Esophagus mucosa (tissue), 1 donor: ENCODE measurements at regions not wholly inside any gene's neighbourhood (a gene's known extent, or its start where the extent isn't known, plus 50 kb on each side); places are given as distances from the start of the nearest gene placed in this dataset.

Experiments used
- ATAC-seq: fragments of 200-7000 bp; cut with Tn5 transposase; one replicate; pipeline ENCODE4 v1.9.1; 2020
- donor health status: DM: yes; HTN: yes; CAD: no.

DNA sequence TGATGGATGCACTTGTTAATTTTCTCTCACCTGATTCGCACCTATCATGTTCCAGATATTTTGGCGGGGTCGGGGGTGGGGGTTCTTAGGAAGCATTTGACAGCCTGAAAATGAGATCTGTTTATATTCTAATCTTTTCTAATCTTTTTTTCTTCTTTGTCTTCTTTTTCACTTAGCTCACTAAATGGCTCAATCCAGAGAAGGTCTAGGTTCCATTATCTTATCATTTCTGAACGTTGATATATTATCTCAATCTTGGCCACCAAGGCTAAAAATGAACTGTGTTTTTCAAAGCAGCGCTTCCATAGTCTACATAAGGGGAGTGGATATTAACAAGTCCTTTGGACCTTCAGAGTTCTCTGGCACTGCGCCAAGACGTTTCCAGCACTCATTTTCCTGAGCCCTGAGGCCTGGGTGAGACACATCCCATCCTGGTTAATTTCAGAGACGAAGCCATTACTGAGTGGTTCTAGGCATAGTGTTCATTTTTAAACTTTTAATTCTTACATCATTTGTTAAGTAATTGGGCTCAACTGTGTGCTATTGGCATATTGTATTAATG lies 229.0 kb downstream of the SOX11 start:
- no peak for ATAC-seq

DNA sequence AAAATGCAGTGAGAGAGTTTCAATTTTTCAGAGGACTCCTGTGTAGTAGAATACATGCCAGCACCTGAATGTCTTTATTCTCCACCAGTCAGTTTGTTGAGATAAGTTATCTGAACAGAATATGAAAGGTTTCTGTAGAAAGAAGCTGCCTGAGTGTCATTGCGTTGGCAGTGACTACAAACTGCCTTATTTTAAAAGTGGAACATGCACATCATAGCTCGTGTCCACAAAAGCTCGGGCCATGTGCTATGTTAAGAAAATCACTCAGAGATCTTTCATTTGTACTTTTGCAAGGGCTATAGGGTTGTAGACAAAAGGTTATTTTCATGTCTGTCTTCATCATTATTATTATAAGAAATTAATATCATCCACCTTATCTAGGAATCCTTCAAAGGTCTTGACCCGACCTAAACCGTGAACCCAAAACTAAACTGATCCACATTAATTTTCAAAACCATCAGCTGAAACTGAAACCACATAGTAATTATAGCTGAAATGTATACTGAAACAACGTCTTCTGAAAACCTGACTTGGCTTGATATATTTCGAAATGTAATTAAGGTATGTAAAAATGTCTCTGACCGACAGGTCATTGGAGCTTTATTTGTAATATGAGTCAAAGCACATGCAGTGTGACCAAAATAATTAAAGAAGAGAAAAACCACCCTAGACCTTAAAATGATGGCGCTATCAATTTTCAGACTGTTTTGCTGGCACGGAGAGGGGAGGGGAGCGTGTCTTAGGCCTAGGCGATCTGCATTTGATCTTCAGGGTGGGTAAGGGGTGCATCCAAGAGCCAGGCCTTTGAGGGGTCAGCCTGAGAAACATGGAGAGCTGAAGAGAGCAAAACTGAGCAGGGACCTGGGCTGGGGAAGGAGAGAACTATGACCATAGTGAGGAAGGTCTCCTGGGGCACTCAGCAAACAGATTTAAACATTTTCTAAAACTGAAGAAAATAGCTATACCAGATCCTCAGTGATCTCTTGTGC lies 232.1 kb downstream of the SOX11 start:
- no peak for ATAC-seq

DNA sequence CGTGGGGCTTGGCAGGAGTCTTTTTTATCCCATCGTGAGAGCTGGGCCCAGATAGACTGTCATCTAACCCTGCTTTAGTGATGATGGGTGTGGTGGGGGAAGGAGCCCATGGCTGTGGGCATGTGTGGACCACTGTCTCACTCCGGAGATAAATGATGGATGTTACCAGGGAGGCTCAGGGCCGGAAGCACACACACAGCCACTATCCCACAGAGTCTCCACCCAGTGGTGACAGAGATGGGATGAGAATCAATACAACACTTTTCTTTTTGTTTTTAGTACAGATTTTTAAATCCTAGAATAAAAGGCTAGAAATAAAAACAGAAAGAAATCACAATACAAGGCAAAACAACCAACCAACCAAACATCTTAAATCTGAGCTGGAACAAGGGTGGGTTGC lies 233.4 kb downstream of the SOX11 start:
- ATAC-seq = no peak

DNA sequence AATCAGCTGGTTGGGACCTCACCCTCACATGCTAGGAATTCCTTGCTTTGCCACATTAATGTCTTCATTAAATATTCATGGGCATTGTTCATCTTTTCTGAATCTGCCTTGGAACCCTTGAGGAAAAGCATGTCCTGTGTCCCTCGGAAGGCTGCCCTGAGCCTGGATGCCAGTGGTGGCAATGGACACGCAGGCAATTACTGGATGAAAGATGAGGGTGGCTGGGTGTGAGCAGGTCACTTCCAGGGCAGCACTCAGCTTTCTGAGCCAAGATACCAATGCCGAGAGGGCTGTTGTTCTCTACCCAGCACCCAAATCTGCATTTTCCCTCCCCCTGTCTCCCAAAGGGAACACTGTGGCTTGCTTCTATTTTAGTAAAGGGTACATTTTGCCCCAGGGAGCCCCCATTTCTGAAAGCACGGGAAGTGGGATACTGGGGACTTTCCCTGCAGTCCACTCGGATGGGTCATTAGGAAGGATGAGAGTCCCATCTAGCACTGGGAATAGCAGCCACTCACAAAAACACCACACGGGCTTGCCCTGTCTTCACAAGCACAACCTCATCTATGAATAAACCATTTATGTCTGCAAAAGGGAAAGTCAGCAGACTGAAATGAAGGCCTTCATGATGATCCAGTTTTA lies 234.8 kb downstream of the SOX11 start:
- ATAC-seq = no peak

DNA sequence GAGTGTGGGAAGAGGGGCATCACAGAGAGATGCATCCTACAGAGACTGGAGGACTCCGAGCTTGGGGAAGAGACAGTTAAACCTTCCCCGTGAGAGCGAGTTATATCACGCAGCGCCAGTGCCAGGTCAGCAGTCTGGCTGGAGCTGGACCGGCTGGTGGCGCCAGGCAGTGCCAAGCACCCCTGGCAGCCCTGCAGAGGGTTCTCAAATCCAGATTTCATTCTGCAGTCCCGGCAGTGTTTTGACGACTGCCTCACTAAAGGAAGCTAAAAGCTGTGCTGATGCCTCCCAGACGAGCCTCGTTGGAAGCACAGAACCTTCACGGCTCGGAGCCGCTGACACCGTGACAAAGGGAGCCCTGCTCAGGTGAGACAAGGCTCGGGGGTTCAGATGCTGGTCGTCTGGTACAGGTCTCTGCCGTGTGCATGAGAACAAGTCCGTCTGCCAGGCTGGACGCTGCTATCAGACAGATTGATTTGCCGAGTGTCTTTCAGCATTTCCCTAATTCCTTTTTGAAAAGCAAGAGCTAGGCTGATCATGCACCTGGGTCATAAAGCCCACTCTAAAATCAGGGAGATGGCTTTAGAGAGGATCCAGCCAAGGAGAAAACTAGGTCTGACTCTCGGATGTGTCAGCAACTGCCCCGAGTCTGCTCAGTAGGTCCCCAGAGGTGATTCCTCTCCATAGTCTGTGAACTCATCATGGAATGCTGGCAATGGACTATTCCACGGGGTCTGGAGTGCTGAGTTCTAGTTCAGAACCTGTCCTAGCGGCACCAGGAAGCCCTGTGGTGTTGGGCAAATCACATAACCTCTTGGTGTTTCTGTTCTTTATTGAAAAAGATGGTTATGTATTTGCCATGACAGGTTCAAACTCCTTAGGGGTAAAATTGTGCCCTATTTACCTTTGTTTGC lies 240.6 kb downstream of the SOX11 start:
- no peak for ATAC-seq

DNA sequence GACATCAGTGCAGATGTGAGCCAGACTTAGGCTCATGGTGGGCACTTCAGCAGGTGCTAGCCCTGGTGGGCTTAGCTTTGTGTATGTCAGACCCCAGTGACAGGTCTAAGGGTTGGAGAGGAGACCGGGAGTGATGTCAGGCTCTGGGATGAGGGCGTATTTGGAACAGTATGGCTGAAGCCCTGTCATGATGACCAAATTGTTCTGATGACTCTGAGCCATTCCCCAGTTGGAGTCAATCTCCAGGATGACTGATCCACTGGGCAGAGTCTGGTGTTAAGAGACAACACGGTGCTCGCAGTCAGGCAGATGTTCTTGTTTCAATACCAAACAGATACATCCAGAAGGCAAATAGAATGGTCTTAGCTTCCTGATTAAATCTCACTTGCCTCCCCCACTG lies 241.5 kb downstream of the SOX11 start:
- ATAC-seq = no peak

DNA sequence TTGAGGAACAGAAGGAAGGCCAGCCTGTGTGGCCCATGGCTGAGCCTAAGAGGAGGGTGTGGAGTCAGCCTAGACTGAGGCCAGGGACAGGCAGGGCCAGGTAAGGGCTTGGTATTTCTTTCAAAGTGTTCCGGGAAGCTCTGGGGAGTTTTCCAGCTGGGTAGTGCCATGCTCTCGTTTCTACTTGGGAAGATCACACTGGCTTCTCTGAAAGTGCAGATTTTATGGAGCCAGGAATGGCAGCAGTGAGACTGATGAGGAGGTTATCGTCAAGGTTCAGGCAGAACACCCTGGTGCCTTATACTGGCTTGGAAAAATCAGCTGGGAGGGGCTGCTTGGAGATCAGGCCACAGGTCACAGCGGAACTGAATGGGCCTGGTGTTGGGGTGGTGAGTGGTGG lies 245.1 kb downstream of the SOX11 start:
- ATAC-seq = no peak

DNA sequence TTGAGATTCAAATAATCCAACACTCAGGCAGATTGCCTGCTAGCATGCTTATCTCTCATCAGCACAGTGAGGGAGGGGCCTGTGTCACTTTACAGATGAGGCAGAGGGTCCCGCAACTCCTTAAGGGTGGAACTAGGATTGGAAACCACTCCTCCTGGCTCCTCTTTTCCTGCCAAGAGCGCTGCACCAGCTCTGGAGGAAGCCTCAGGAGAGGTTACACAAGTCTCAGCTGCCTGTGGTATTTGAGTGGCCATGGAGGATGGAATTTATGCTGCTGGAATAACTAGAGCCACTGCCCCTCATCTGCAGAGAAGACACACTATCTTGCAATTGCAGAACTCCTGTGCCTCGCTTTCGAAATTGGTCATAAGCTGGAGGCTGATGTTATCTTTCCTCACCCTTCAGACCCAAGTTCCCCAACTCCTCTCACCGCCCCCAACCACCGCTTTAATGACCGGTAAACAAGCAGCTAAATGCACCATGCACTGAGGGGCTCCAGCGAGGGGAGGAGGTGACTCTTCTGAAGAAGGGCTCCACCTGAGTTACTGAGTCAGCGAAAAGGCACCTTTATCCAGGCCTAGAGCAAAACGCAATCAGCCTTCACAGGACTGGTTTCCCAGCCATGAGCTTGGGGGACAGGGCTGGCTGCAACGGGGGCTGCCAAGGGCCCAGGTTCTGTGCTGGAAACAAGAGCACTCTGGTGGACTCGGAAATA lies 245.8 kb downstream of the SOX11 start:
- no peak for ATAC-seq

DNA sequence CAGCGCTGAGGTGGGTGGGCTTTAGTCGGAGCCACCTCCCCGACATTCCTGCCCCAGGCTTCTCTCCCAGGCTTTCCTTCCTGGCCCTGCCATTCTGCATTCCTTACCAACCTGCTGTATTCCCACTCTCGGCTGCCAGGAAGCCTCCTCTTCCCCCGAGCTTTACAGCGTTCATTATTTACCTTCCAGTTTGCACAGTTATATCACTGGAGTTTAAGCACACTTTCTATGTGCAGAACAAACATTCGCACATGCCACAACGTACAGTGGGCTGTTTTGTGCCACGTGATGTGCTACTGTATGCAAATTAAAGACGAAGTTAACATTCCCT lies 246.3 kb downstream of the SOX11 start:
- no peak for ATAC-seq

DNA sequence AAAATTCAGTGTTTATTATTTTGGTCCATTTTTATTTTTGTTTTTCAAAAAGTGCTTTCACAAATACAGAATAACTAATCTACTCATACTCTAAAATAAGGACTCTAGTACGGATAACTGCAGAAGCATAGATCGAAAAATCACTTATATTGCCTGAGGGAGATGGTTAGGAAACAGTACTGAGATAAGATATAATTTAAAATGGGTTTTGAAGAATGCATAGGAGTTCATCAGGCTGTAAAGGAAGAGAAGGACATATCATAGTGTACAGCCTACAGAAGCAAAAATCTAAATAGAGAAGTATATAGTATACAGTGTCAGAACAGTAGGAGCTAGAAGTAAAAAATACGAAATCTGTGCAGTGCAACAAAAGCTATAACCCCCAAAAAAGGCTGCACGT lies 247.4 kb downstream of the SOX11 start:
- ATAC-seq = no peak

DNA sequence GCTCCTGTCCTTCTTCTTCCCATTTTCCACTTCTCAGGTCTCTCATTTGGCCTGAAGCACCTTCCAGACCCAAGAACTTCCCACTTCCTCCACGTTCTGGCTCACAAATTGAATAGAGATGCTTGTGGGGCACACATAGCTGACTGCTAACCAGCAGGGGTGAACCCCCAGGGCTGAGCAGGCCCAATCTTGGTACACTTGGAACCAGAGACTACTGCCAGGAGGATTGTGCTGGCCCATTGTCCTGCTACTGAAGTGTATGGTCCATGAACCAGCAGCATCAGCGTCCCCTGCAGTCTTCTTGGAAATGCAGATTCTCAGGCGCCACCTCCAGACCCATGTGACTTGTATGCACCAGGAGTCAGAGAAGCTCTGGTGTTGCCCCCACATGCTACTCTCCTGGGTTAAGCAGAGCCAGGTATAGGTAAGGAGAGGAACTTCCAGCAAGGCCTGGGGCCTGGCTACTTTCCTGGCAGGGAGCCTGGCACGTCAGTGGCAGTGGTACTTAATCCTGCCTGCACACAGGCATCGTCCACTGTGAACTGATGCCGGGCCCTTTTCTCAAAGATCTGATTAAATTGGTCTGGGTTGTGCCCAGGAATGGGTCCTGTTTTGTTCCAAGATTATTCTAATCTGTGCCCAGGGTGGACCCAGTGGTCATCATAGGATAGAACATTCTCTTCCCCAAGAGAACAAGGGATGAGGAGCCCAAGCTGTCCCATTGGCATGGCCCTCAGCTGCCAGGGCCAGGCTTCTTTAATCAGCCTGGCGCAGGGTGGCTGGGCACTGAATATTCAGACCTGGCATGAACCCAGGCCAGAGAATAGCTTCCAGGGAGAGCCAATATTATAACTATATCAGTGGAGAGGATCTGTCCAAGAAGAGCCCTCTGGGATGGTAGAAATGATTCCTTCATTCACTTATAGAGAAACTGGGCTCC lies 248.7 kb downstream of the SOX11 start:
- no peak for ATAC-seq

DNA sequence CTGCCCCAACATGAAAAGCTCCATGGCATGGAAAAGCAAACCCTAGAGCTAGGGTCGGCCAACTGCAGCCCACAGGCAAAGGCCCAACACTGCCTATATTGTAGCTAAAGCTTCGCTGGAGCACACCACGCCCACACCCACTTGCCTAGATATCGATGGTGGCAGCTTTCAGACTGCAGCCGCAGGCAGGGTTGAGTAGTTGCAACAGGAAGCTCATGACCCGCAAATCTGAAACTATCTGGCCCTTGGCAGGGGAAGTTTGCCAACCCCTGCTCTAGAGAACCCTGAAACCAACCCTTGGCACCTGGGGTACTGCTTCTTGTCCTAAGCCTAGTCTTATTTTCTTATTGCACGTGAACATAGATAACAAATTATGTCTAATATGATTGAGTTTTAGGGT lies 250.0 kb downstream of the SOX11 start:
- no peak for ATAC-seq

DNA sequence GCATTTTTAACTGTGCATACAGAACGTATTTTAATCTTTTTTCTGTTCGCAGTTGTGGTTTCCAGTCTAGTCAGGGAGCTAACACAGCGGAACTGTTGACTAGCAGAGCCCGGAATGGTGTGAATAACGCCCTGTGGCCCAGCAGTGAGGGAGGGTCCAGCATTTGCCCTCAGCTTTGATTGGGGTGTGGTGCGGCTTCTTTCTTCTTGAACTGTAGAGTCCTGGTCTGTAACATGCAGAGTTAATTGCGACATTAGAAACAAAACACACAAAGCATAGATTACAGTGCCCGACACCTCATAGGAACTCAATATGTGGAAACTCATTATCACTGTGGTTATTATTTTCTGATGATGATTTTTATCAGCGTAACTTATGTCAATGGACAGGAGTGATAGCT lies 253.6 kb downstream of the SOX11 start:
- no peak for ATAC-seq

DNA sequence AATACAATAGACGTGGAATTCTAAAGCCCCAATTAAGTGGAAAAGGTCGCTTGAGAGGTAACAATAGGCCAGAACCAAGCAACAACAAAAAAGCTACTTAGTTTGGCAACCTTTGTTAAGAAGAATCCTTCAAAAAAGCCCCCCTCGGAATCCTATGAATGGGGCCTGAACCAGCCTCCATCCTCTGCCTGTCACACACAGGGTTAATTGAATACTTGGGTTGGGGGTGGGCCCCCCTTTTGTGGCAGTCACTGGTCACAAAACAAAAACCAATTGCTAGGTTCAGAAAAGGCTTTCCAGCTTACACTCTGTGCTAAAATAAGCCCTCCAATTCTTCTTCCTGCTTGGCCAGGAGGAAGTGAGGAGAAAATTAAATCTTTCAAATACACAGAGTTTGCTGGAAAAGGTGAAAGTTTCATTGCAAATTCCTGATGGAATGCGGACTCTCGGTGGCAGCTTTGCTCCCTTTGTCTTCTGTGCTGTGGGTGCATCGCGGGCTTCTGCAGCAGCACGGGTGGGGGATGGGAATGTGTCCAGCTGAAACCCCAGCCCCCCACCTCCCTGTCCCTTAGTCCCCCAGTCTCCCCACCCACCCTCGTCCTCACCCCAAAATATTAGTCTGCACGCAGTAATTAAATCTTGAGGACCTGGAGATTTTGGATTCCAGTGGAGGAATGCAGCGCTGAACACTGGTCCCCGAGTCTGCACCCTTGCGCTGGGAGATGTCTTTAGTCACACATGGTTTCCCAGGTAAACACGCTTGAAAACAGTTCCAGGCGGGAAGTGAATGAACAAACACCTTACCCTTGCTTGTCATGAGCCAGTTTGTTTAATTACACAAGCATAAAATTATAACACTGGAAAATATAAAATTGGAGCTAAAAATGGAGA lies 254.3 kb downstream of the SOX11 start:
- ATAC-seq = no peak

DNA sequence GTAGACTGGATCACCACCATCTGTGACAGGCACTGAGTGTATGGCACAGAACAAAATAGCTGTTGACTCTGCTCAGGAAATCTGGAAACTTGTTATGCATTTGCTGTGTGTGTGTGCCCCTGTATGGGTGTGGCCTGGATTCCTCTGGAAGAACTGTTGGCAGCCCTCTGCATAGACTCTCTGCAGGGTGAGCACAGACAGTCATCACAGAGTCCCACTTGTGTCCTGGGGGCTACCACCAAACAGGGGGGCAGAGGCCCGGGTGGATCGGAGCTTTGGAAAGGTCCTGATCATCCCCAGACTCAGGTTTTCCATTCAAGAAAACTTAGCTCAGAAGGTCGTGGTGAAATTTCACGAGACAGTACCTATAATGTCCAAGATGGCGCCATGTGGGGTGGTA lies 258.6 kb downstream of the SOX11 start:
- no peak for ATAC-seq

DNA sequence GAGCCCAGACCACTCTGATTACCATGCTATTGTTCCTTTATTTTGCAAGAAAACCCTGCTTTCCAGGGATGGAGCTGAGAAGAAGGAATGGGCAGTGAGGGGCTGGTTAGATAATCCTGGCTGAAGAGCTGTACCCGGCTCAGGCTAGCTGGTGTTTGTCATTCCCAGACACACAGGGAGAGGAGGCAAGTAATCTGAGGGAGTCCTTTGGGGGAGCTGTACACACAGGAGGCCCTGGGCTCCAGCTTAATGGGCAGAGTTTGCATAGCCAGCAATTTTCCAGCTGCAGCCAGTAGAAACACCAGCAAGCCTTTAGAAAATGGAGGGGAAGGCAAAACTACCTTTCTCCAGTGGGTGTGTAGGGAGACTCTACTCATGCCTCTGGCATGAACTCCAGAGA lies 259.3 kb downstream of the SOX11 start:
- no peak for ATAC-seq

DNA sequence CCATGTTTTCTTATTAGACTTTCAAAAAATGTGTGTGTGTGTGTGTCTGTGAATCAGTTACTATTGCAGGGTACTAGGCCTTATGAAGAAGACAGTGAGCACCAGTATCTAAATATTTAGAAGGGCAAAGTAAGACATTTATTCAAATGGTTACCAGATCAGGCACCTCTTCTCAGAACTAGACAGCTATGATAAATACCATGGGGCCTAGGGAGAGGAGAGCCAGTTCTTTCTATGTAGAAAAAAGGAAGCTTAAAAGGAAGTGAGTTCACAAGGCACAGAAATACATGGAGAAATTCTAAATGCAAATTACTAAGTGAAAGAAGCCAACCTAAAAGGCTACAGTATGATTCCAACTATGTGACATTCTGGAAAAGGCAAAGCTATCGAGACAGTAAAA lies 261.3 kb downstream of the SOX11 start:
- ATAC-seq = no peak

DNA sequence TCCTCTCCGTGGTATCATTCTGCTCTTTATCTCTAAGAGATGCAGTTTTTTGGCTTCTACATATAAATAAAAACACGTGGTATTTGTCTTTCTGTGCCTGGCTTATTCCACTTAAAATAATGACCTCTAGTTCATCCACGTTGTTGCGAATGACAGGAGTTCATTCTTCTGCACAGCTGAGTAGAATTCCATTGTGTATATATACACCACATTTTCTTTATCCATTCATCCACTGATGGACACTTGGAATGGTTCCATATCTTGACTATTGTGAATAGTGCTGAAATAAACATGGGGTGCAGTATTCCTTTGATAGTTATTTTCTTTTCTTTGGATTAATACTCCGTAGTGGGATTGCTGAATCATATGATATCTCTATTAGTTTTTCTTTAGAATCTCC lies 262.3 kb downstream of the SOX11 start:
- no peak for ATAC-seq

DNA sequence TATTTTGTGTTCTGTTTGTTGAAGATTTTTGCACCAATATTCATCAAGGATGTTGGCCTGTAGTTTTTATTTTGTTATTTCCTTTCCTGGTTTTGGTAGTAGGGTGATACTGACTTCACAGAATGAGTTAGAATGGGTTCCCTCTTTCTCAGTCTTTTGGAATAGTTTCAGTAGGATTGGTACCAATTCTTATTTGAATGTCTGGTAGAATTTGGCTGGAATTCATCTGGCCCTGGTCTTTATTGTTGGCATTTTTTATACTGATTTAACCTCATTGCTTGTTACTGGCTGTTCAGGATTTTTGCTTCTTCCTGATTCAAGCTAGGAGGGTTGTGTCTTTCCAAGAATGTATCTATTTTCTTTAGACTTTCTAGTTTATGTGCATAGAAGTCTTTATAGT lies 263.7 kb downstream of the SOX11 start:
- no peak for ATAC-seq
